ENCODE measurements at regions not wholly inside any gene's neighbourhood (a gene's known extent, or its start where the extent isn't known, plus 50 kb on each side); places are given as distances from the start of the nearest gene placed in this dataset.

DNA sequence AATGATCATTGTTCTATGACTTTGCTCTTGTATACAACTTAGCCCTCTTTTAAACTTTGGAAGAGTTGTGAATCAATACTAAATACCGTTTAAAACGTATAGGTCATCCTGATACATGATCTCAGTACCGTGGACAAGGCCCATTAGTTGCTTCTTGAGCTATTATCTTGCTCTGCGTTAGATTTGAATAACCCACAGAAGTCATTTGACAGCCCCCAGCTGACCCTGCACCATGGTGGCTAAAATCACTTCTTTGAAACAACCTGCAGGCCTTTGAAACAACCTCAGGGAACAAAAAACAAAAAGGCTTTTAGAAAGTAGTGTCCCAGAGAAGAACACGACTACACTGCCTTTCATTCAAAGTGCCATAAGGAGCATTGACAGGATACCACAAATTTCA lies 473.0 kb upstream of the ADGRL2 start:
- Mint-ChIP-seq H3K36me3 (no peaks in the 10 kb centered on the region), H3K4me3 (no peak overlapping the region), H3K27me3 (no peaks in the 10 kb centered on the region)

DNA sequence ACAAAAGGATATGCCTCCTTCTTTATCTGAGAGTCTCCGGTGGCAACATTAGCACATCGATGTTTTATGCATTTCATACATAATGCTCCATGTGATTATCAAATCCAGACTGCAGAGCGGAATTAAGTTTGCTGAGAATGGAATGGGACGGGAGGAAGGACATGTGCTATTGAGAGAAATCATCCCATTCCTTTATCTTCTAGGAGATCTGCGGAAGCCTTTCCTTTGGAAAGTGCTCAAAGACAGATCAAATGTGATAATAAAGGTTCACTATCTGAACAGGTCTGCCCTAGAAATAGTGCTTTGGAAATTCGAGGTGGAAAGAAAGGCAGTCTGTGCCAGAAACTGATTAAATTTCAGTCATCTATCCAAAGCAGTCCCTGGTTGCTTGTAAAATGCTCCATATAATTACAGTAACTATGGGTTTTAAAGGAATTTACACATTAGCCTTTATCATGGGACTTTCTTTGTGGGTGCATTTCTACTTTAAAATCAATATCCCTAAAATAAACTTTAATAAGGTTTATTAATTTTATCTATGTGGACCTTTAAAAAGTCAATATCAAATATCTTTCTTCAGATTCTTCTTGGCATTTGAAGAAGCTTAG lies 473.5 kb upstream of the ADGRL2 start:
- H3K27ac Mint-ChIP-seq, result no peak overlapping the region
- H3K9me3 Mint-ChIP-seq, result peaks cover 0 to 14% (median 5%) of the 10 kb centered on the region in 7 donors
- H3K36me3 ChIP-seq (ENCODE audit: control insufficient read depth, insufficient read depth, low read length), result no peaks in the 10 kb centered on the region
- H3K9me3 ChIP-seq (ENCODE audit: control insufficient read depth in 2 of 2, low read length in 2 of 2), result peaks cover 0 to 1% of the 10 kb centered on the region in 2 experiments
- no peak overlapping the region for H3K4me3 Mint-ChIP-seq
- ATAC-seq (ENCODE audit: low read depth in 2 of 2) (no peak), DNase-seq (no peak)
- H3K4me1 ChIP-seq (ENCODE audit: control insufficient read depth, insufficient read depth, low read length, poor library complexity, severe bottlenecking), result no peaks in the 10 kb centered on the region
- H3K27me3 Mint-ChIP-seq, result no peaks in the 10 kb centered on the region
- no peak overlapping the region for H3K4me3 ChIP-seq (ENCODE audit: low read depth, low read length)
- H3K27ac ChIP-seq (ENCODE audit: insufficient read depth, low read length, poor library complexity, severe bottlenecking), result no peak overlapping the region
- H3K36me3 Mint-ChIP-seq, result no peaks in the 10 kb centered on the region
- H3K27me3 ChIP-seq (ENCODE audit: control insufficient read depth, insufficient read depth, low read length), result no peaks in the 10 kb centered on the region
- H3K4me1 Mint-ChIP-seq, result peaks cover 0 to 4% (median 0%) of the 10 kb centered on the region in 4 donors

More for the DNA sequence above, 473.0 kb upstream of the ADGRL2 start:
- no peaks in the 10 kb centered on the region for H3K4me1 Mint-ChIP-seq
- ATAC-seq (ENCODE audit: low read depth in 2 of 2), result no peak
- no peaks in the 10 kb centered on the region for H3K36me3 ChIP-seq (ENCODE audit: control insufficient read depth, insufficient read depth, low read length)
- peaks cover 0 to 12% (median 4%) of the 10 kb centered on the region in 7 donors for H3K9me3 Mint-ChIP-seq
- H3K27ac Mint-ChIP-seq, result no peak overlapping the region
- no peak overlapping the region for H3K4me3 ChIP-seq (ENCODE audit: low read depth, low read length)
- no peak for DNase-seq
- H3K27ac ChIP-seq (ENCODE audit: insufficient read depth, low read length, poor library complexity, severe bottlenecking), result no peak overlapping the region
- H3K27me3 ChIP-seq (ENCODE audit: control insufficient read depth, insufficient read depth, low read length), result no peaks in the 10 kb centered on the region
- H3K9me3 ChIP-seq (ENCODE audit: control insufficient read depth in 2 of 2, low read length in 2 of 2), result no peaks in the 10 kb centered on the region
- no peaks in the 10 kb centered on the region for H3K4me1 ChIP-seq (ENCODE audit: control insufficient read depth, insufficient read depth, low read length, poor library complexity, severe bottlenecking)

DNA sequence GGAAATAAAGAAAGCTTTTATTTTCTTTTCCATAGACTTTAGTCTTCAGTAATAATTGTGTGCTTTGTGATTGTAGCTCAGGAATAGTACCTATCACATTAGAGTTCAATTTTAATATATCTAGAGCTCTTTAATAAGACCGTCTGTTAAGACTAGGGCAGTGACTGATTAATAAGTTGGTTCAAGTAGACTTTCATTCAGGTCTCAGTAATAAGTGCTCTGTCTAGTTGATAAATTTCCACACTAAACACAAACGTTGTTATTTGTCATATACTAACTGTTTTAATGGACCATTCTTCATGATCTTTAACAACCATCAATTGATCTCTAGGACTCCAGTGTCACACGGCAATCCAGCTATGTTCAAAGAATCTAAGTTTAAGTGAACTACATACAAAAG lies 474.5 kb upstream of the ADGRL2 start:
- H3K27me3 ChIP-seq (ENCODE audit: control insufficient read depth, insufficient read depth, low read length), result no peaks in the 10 kb centered on the region
- DNase-seq, result no peak
- no peaks in the 10 kb centered on the region for H3K27me3 Mint-ChIP-seq
- peaks cover 0 to 1% of the 10 kb centered on the region in 2 experiments for H3K9me3 ChIP-seq (ENCODE audit: control insufficient read depth in 2 of 2, low read length in 2 of 2)
- no peak overlapping the region for H3K4me3 Mint-ChIP-seq
- H3K27ac ChIP-seq (ENCODE audit: insufficient read depth, low read length, poor library complexity, severe bottlenecking), result no peak overlapping the region
- no peaks in the 10 kb centered on the region for H3K36me3 Mint-ChIP-seq
- no peak overlapping the region for H3K4me3 ChIP-seq (ENCODE audit: low read depth, low read length)
- H3K27ac Mint-ChIP-seq, result no peak overlapping the region
- peaks cover 0 to 14% (median 5%) of the 10 kb centered on the region in 7 donors for H3K9me3 Mint-ChIP-seq
- no peak for ATAC-seq (ENCODE audit: low read depth in 2 of 2)
- peaks cover 0 to 4% (median 0%) of the 10 kb centered on the region in 4 donors for H3K4me1 Mint-ChIP-seq
- H3K36me3 ChIP-seq (ENCODE audit: control insufficient read depth, insufficient read depth, low read length), result no peaks in the 10 kb centered on the region
- H3K4me1 ChIP-seq (ENCODE audit: control insufficient read depth, insufficient read depth, low read length, poor library complexity, severe bottlenecking), result no peaks in the 10 kb centered on the region

DNA sequence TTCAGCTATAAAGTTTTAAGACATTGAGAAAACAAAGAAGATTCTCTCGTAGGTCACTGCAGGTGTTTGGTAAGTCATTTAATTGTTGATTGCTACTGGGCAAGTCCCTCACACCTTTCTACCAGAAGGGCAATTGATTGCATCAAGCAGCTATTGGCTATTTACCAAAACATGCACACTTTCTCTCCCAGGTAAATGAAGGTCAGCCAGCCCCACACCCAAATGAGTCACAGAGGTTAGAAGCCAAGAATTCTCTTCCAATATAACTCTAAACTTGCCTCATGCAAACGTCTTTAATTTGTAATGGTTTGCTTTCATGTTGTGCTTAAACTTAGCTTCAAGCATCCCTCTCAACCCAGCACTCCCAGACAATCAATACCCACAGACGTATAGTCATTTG lies 475.3 kb upstream of the ADGRL2 start:
- Histone ChIP-seq H3K9me3 (ENCODE audit: control insufficient read depth in 2 of 2, low read length in 2 of 2) (peaks cover 0 to 1% of the 10 kb centered on the region in 2 experiments), H3K4me1 (ENCODE audit: control insufficient read depth, insufficient read depth, low read length, poor library complexity, severe bottlenecking) (no peaks in the 10 kb centered on the region), H3K27ac (ENCODE audit: insufficient read depth, low read length, poor library complexity, severe bottlenecking) (no peak overlapping the region), H3K27me3 (ENCODE audit: control insufficient read depth, insufficient read depth, low read length) (no peaks in the 10 kb centered on the region), H3K4me3 (ENCODE audit: low read depth, low read length) (no peak overlapping the region), H3K36me3 (ENCODE audit: control insufficient read depth, insufficient read depth, low read length) (no peaks in the 10 kb centered on the region)
- Mint-ChIP-seq H3K9me3 (peaks cover 1 to 14% (median 5%) of the 10 kb centered on the region in 7 donors), H3K4me1 (peaks cover 0 to 4% (median 0%) of the 10 kb centered on the region in 4 donors), H3K36me3 (no peaks in the 10 kb centered on the region), H3K27ac (no peak overlapping the region), H3K4me3 (no peak overlapping the region), H3K27me3 (no peaks in the 10 kb centered on the region)
- ATAC-seq (ENCODE audit: low read depth in 2 of 2) (no peak), DNase-seq (no peak)

DNA sequence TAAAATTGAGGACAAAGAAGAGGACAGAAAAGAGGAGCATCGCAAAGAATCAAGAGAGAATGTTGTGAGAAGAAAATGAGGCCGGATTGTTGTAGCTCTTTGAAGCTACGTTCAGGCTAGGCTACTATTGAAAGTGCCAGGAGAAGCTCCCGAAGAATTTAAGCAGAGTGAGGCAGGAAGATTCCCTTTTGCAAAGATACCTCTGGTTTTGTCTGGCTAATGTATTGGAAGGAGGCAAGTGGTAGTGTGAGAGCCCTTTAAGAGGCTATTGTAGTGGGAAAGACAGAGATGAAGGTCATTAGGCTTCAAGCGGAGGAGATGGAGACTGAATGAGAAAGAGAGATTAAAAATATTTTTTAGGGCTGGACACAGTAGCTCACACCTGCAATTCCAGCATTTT lies 476.9 kb upstream of the ADGRL2 start:
- no peaks in the 10 kb centered on the region for H3K36me3 Mint-ChIP-seq
- peaks cover 0 to 16% (median 5%) of the 10 kb centered on the region in 7 donors for H3K9me3 Mint-ChIP-seq
- H3K27me3 Mint-ChIP-seq, result no peaks in the 10 kb centered on the region
- Histone ChIP-seq H3K4me1 (ENCODE audit: control insufficient read depth, insufficient read depth, low read length, poor library complexity, severe bottlenecking) (no peaks in the 10 kb centered on the region), H3K27ac (ENCODE audit: insufficient read depth, low read length, poor library complexity, severe bottlenecking) (no peak overlapping the region), H3K9me3 (ENCODE audit: control insufficient read depth in 2 of 2, low read length in 2 of 2) (peaks cover 0 to 1% of the 10 kb centered on the region in 2 experiments), H3K4me3 (ENCODE audit: low read depth, low read length) (no peak overlapping the region), H3K27me3 (ENCODE audit: control insufficient read depth, insufficient read depth, low read length) (no peaks in the 10 kb centered on the region), H3K36me3 (ENCODE audit: control insufficient read depth, insufficient read depth, low read length) (no peaks in the 10 kb centered on the region)
- DNase-seq (no peak), ATAC-seq (ENCODE audit: low read depth in 2 of 2) (no peak)
- no peak overlapping the region for H3K4me3 Mint-ChIP-seq
- peaks cover 0 to 4% (median 0%) of the 10 kb centered on the region in 4 donors for H3K4me1 Mint-ChIP-seq
- H3K27ac Mint-ChIP-seq, result no peak overlapping the region

DNA sequence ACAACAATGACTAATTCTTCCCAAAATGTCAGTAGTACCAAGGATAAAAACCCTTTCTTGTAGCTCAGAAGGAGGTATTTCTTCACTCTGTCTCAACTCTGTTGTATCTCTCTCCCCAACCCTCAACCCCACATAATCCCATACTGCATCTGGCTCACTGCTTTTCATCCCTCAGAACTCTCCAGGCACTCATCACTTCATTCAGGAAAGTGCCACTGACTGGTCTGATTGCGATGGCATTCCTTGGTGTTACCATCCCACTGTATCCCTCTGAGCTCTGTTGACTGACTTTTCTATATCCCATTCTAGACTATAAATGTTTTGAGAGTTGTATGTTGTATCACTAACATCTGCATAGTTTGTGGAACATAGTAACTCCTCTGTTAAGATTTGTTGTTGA lies 483.5 kb upstream of the ADGRL2 start:
- H3K4me3 Mint-ChIP-seq, result no peak overlapping the region
- DNase-seq (no peak), ATAC-seq (ENCODE audit: low read depth in 2 of 2) (no peak)
- Histone ChIP-seq H3K36me3 (ENCODE audit: control insufficient read depth, insufficient read depth, low read length) (no peaks in the 10 kb centered on the region), H3K4me3 (ENCODE audit: low read depth, low read length) (no peak overlapping the region), H3K9me3 (ENCODE audit: control insufficient read depth in 2 of 2, low read length in 2 of 2) (no peaks in the 10 kb centered on the region), H3K27ac (ENCODE audit: insufficient read depth, low read length, poor library complexity, severe bottlenecking) (no peak overlapping the region), H3K4me1 (ENCODE audit: control insufficient read depth, insufficient read depth, low read length, poor library complexity, severe bottlenecking) (no peaks in the 10 kb centered on the region), H3K27me3 (ENCODE audit: control insufficient read depth, insufficient read depth, low read length) (no peaks in the 10 kb centered on the region)
- H3K36me3 Mint-ChIP-seq, result no peaks in the 10 kb centered on the region
- H3K27me3 Mint-ChIP-seq, result no peaks in the 10 kb centered on the region
- peaks cover 0 to 6% (median 2%) of the 10 kb centered on the region in 7 donors for H3K9me3 Mint-ChIP-seq
- H3K27ac Mint-ChIP-seq, result no peak overlapping the region
- no peaks in the 10 kb centered on the region for H3K4me1 Mint-ChIP-seq

DNA sequence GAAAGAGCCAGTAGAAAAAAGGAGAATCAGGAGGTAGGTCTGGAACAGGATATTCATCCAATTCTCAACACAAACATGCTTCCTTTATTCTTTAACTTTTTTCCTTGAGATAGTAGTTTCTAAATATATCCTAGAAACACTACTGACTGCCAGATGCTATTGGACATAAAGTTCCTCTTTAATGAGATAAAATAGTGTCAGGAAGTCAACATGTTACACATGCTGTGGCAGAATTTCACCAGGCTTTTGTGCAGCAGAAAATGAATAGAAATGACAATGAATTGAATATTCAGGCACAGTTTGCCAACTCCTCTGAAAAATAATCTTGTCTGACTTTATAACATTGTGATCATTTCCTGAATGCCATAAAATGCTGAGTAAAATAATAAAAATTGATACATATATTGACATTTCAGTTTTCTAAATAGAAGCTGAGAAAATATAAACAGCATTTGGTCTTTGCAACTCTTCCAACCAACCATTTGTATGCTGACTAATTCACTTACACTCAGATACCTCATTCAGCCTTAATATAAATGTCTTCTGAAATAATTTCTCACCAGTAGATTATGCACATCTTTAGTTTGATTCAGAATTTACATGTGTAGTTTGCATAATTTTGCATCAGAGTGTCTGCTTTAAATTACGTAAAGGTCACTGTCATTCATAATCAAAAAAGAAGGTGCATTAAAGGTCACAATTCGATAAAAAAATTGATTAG lies 486.1 kb upstream of the ADGRL2 start:
- H3K27ac Mint-ChIP-seq, result no peak overlapping the region
- H3K27ac ChIP-seq (ENCODE audit: insufficient read depth, low read length, poor library complexity, severe bottlenecking), result no peak overlapping the region
- no peaks in the 10 kb centered on the region for H3K36me3 Mint-ChIP-seq
- no peak for DNase-seq
- no peak overlapping the region for H3K4me3 ChIP-seq (ENCODE audit: low read depth, low read length)
- ATAC-seq (ENCODE audit: low read depth in 2 of 2), result no peak
- no peaks in the 10 kb centered on the region for H3K9me3 ChIP-seq (ENCODE audit: control insufficient read depth in 2 of 2, low read length in 2 of 2)
- H3K4me1 Mint-ChIP-seq, result no peaks in the 10 kb centered on the region
- H3K4me1 ChIP-seq (ENCODE audit: control insufficient read depth, insufficient read depth, low read length, poor library complexity, severe bottlenecking), result no peaks in the 10 kb centered on the region
- no peaks in the 10 kb centered on the region for H3K27me3 ChIP-seq (ENCODE audit: control insufficient read depth, insufficient read depth, low read length)
- no peak overlapping the region for H3K4me3 Mint-ChIP-seq
- no peaks in the 10 kb centered on the region for H3K36me3 ChIP-seq (ENCODE audit: control insufficient read depth, insufficient read depth, low read length)
- peaks cover 0 to 4% (median 2%) of the 10 kb centered on the region in 7 donors for H3K9me3 Mint-ChIP-seq
- H3K27me3 Mint-ChIP-seq, result no peaks in the 10 kb centered on the region

DNA sequence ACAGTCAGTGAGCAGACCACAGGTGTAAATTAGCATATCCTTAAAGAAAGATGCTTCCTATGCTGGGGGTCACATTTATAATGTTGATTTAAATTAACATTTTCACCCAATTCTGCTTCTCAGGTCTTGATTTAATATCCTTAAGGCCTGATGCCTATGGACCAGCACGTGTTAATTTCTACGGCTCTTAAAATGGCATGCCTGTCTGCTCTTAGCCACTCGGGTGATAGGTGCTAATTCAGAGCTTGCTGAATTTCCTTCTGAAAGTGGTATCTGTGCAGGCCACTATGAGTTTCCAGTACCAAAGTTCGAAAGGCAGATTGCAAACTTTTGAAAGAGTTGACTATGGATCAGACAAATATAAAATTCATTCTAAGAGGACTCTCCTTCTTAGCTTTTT lies 487.4 kb upstream of the ADGRL2 start:
- Histone ChIP-seq H3K27me3 (ENCODE audit: control insufficient read depth, insufficient read depth, low read length) (no peaks in the 10 kb centered on the region), H3K27ac (ENCODE audit: insufficient read depth, low read length, poor library complexity, severe bottlenecking) (no peak overlapping the region), H3K36me3 (ENCODE audit: control insufficient read depth, insufficient read depth, low read length) (no peaks in the 10 kb centered on the region), H3K4me1 (ENCODE audit: control insufficient read depth, insufficient read depth, low read length, poor library complexity, severe bottlenecking) (no peaks in the 10 kb centered on the region), H3K4me3 (ENCODE audit: low read depth, low read length) (no peak overlapping the region), H3K9me3 (ENCODE audit: control insufficient read depth in 2 of 2, low read length in 2 of 2) (no peaks in the 10 kb centered on the region)
- H3K4me1 Mint-ChIP-seq, result no peaks in the 10 kb centered on the region
- no peaks in the 10 kb centered on the region for H3K27me3 Mint-ChIP-seq
- ATAC-seq (ENCODE audit: low read depth in 2 of 2), result no peak
- DNase-seq, result no peak
- H3K4me3 Mint-ChIP-seq, result no peak overlapping the region
- H3K27ac Mint-ChIP-seq, result no peak overlapping the region
- peaks cover 0 to 6% (median 3%) of the 10 kb centered on the region in 7 donors for H3K9me3 Mint-ChIP-seq
- no peaks in the 10 kb centered on the region for H3K36me3 Mint-ChIP-seq
